ENCODE measurements at regions not wholly inside any gene's neighbourhood (a gene's known extent, or its start where the extent isn't known, plus 50 kb on each side); places are given as distances from the start of the nearest gene placed in this dataset.

GRCh38 chr6:26170951-26171841, 84.0 kb downstream of the HFE start:
- H3K27me3 ChIP-seq (ENCODE audit: insufficient read depth, low read depth, low read length), result no peaks in the 10 kb centered on the region
- no peaks in the 10 kb centered on the region for H3K9me3 ChIP-seq (ENCODE audit: low read length)
- no peak overlapping the region for H2AFZ ChIP-seq (ENCODE audit: low read depth, low read length)
- no peaks in the 10 kb centered on the region for H3K9me2 ChIP-seq (ENCODE audit: insufficient read depth, low read length)
- peak overlapping the region; percentile 55 for H3K4me3 ChIP-seq (ENCODE audit: low read length)
- no peaks in the 10 kb centered on the region for H4K20me1 ChIP-seq (ENCODE audit: insufficient read depth)
- H3K9ac ChIP-seq (ENCODE audit: low read length), result no peak overlapping the region
- H3F3A ChIP-seq (ENCODE audit: insufficient read depth, low read length, poor library complexity, severe bottlenecking), result no peaks in the 10 kb centered on the region
- H3K36me3 ChIP-seq (ENCODE audit: insufficient read depth, low read length), result no peaks in the 10 kb centered on the region
- TF ChIP-seq CTCF (IDR thresholded peaks at IDR 0.05; ENCODE audit: poor library complexity, severe bottlenecking) (no peak), TAF1 (IDR thresholded peaks at IDR 0.05; ENCODE audit: low read depth) (no peak), EP300 (conservative IDR thresholded peaks at IDR 0.05; ENCODE audit: poor library complexity, severe bottlenecking) (no peak), POLR2AphosphoS5 (IDR thresholded peaks at IDR 0.05) (no peak), RAD21 (conservative IDR thresholded peaks at IDR 0.05) (no peak), SMC3 (conservative IDR thresholded peaks at IDR 0.05; ENCODE audit: poor library complexity) (no peak), MXI1 (conservative IDR thresholded peaks at IDR 0.05; ENCODE audit: poor library complexity, severe bottlenecking) (no peak), REST (IDR thresholded peaks at IDR 0.05; ENCODE audit: borderline replicate concordance) (no peak), EZH2 (IDR thresholded peaks at IDR 0.05; ENCODE audit: borderline replicate concordance, insufficient read depth, low read length, poor library complexity, severe bottlenecking) (no peak)
- H3K4me2 ChIP-seq (ENCODE audit: low read length), result no peak overlapping the region
- peaks cover 4% of the 10 kb centered on the region for H3K79me2 ChIP-seq (replicated peaks; ENCODE audit: insufficient read depth, low read length)
- no peak overlapping the region for H3K27ac ChIP-seq (ENCODE audit: low read length)

GRCh38 chr6:26172608-26172968, 85.4 kb downstream of the HFE start:
- H3K27ac ChIP-seq (ENCODE audit: low read length), result no peak overlapping the region
- no peaks in the 10 kb centered on the region for H3K36me3 ChIP-seq (ENCODE audit: insufficient read depth, low read length)
- no peak overlapping the region for H2AFZ ChIP-seq (ENCODE audit: low read depth, low read length)
- no peak overlapping the region for H3K9ac ChIP-seq (ENCODE audit: low read length)
- H3F3A ChIP-seq (ENCODE audit: insufficient read depth, low read length, poor library complexity, severe bottlenecking), result no peaks in the 10 kb centered on the region
- no peaks in the 10 kb centered on the region for H3K9me2 ChIP-seq (ENCODE audit: insufficient read depth, low read length)
- no peaks in the 10 kb centered on the region for H3K27me3 ChIP-seq (ENCODE audit: insufficient read depth, low read depth, low read length)
- no peaks in the 10 kb centered on the region for H3K9me3 ChIP-seq (ENCODE audit: low read length)
- H3K79me2 ChIP-seq (replicated peaks; ENCODE audit: insufficient read depth, low read length), result peaks cover 4% of the 10 kb centered on the region
- TF ChIP-seq TAF1 (IDR thresholded peaks at IDR 0.05; ENCODE audit: low read depth), result no peak
- no peak for TF ChIP-seq CTCF (IDR thresholded peaks at IDR 0.05; ENCODE audit: poor library complexity, severe bottlenecking)
- TF ChIP-seq REST (IDR thresholded peaks at IDR 0.05; ENCODE audit: borderline replicate concordance), result no peak
- TF ChIP-seq EZH2 (IDR thresholded peaks at IDR 0.05; ENCODE audit: borderline replicate concordance, insufficient read depth, low read length, poor library complexity, severe bottlenecking), result no peak
- no peak for TF ChIP-seq POLR2AphosphoS5 (IDR thresholded peaks at IDR 0.05)
- no peak for TF ChIP-seq MXI1 (conservative IDR thresholded peaks at IDR 0.05; ENCODE audit: poor library complexity, severe bottlenecking)
- no peak for TF ChIP-seq SMC3 (conservative IDR thresholded peaks at IDR 0.05; ENCODE audit: poor library complexity)
- H3K4me2 ChIP-seq (ENCODE audit: low read length), result no peak overlapping the region
- H3K4me3 ChIP-seq (ENCODE audit: low read length), result peak overlapping the region; percentile 55
- no peaks in the 10 kb centered on the region for H4K20me1 ChIP-seq (ENCODE audit: insufficient read depth)
